Neural progenitor cell (in vitro differentiated cells): ENCODE measurements at regions not wholly inside any gene's neighbourhood (a gene's known extent, or its start where the extent isn't known, plus 50 kb on each side); places are given as distances from the start of the nearest gene placed in this dataset.
A peak's percentile ranks its signal among the peaks of the same experiment; 100 is the strongest.

Experiments
- DNase-seq: peaks from one replicate; pipeline ENCODE4 v3.0.0-alpha.2; 2016; ENCODE audit warnings: low spot score
- H2AFZ ChIP-seq: fragments of 200-600 bp; sonication (generic); replicated peaks from 2 replicates; pipeline ENCODE4 v1.6.1; 2016; ENCODE audit warnings: antibody characterized with exemption
- H3F3A ChIP-seq: fragments of 200-600 bp; sonication (generic); 2 replicates; pipeline ENCODE4 v1.6.1; 2016; ENCODE audit warnings: antibody characterized with exemption, low read depth
- H3K27ac ChIP-seq: fragments of 200-600 bp; sonication (generic); 2 replicates; pipeline ENCODE4 v1.5.1; 2016; ENCODE audit warnings: mild to moderate bottlenecking
- H3K27me3 ChIP-seq: fragments of 200-600 bp; sonication (generic); 2 replicates; pipeline ENCODE4 v1.6.1; 2016; ENCODE audit warnings: mild to moderate bottlenecking, moderate library complexity
- H3K36me3 ChIP-seq: fragments of 200-600 bp; sonication (generic); 2 replicates; pipeline ENCODE4 v1.5.1; 2016
- H3K4me1 ChIP-seq: fragments of 200-600 bp; sonication (generic); 2 replicates; pipeline ENCODE4 v1.6.1; 2016; ENCODE audit warnings: mixed run types
- H3K4me2 ChIP-seq: fragments of 200-600 bp; sonication (generic); 2 replicates; pipeline ENCODE4 v1.6.1; 2016
- H3K4me3 ChIP-seq: fragments of 200-600 bp; sonication (generic); 2 replicates; pipeline ENCODE4 v1.5.1; 2016
- H3K79me2 ChIP-seq: fragments of 200-600 bp; sonication (generic); 2 replicates; pipeline ENCODE4 v1.6.1; 2016; ENCODE audit warnings: low read depth
- H3K9ac ChIP-seq: fragments of 200-600 bp; sonication (generic); 2 replicates; pipeline ENCODE4 v1.6.1; 2016
- H3K9me3 ChIP-seq: fragments of 200-600 bp; sonication (generic); 2 replicates; pipeline ENCODE4 v1.5.1; 2016; ENCODE audit warnings: low read depth
- H4K20me1 ChIP-seq: fragments of 200-600 bp; sonication (generic); 2 replicates; pipeline ENCODE4 v1.6.1; 2016; ENCODE audit warnings: low read depth
- H3K27ac Mint-ChIP-seq: 3 replicates; pipeline ENCODE4 v1.8.0; 2021; ENCODE audit warnings: mixed read lengths
- H3K27me3 Mint-ChIP-seq: 2 replicates; pipeline ENCODE4 v1.8.0; 2022; ENCODE audit warnings: low read depth, mild to moderate bottlenecking, inconsistent platforms, moderate library complexity, mixed read lengths; ENCODE audit not compliant: insufficient read depth
- H3K36me3 Mint-ChIP-seq: 3 replicates; pipeline ENCODE4 v1.8.0; 2021; ENCODE audit warnings: mixed read lengths
- H3K4me1 Mint-ChIP-seq: 3 replicates; pipeline ENCODE4 v1.8.0; 2021; ENCODE audit warnings: mixed read lengths
- H3K4me3 Mint-ChIP-seq: 3 replicates; pipeline ENCODE4 v1.8.0; 2021; ENCODE audit warnings: mild to moderate bottlenecking, moderate library complexity, mixed read lengths
- H3K9me3 Mint-ChIP-seq: 3 replicates; pipeline ENCODE4 v1.8.0; 2020; ENCODE audit warnings: mixed read lengths
- EZH2 ChIP-seq: fragments of 200-600 bp; sonication (generic); IDR thresholded peaks from 2 replicates; pipeline ENCODE4 v1.6.1; 2017; ENCODE audit warnings: antibody characterized with exemption, mild to moderate bottlenecking, moderate library complexity
- EZH2phosphoT487 ChIP-seq: fragments of 200-600 bp; sonication (generic); IDR thresholded peaks from 2 replicates; pipeline ENCODE4 v1.6.1; 2017; ENCODE audit warnings: antibody characterized with exemption
- TF ChIP-seq, protein P1 (sequence below): fragments of 200-600 bp; sonication (generic); IDR thresholded peaks from 2 replicates; pipeline ENCODE4 v1.5.1; 2017; ENCODE audit warnings: antibody characterized with exemption, mild to moderate bottlenecking

DNA sequence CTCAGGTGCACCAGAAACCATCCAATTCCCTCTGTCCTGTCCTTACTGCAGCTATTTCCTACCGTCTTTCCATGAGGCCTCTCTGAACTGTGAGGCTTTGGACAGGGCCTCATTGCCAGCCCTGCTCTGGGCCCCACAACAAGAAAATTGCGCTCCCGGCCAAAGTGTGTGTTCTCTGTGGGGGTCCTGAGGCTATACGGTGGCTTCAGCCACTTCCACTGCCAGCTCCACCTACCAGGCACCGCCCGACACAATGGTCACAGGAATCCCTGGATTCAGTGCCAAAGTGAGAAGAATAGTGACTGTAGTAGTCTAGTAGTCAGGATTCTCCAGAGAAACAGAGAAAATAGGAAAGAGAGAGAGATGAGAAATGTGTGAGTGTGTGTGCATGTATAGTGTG lies 140.2 kb downstream of the IRS1 start:
- H3K4me1 Mint-ChIP-seq, result peaks cover 25% of the 10 kb centered on the region

DNA sequence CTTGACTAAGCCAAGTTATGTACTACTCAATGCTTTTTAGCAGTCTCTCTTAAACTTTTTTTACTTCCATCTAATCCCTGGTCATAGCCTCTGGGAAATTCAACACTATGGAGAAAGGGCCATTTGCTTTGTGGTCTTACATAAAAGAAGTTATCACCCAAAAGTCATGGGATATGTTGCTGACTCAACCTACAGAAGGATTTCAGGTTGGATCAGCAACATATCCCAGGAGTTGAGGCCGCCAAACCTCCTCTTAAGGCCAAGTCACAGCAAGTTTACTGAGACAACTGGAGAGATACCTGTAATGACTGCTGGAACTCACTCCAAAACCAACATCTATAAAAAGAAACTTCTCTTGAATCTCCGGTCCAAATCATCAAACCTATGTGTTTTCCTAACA lies 141.1 kb downstream of the IRS1 start:
- Histone ChIP-seq H3K9ac (no peak overlapping the region), H3K9me3 (no peaks in the 10 kb centered on the region), H3K36me3 (no peaks in the 10 kb centered on the region), H4K20me1 (no peaks in the 10 kb centered on the region), H3K4me3 (no peak overlapping the region), H3K4me2 (no peak overlapping the region), H3K27ac (no peak overlapping the region), H3F3A (no peaks in the 10 kb centered on the region), H2AFZ (no peak overlapping the region), H3K27me3 (no peaks in the 10 kb centered on the region), H3K4me1 (no peaks in the 10 kb centered on the region), H3K79me2 (no peaks in the 10 kb centered on the region)
- Mint-ChIP-seq H3K4me1 (peaks cover 25% of the 10 kb centered on the region), H3K27ac (no peak overlapping the region), H3K36me3 (no peaks in the 10 kb centered on the region), H3K4me3 (no peak overlapping the region), H3K9me3 (peaks cover 5% of the 10 kb centered on the region), H3K27me3 (peaks cover 11% of the 10 kb centered on the region)
- no peak for TF ChIP-seq EZH2
- TF ChIP-seq EZH2phosphoT487, result no peak
- TF ChIP-seq, protein P1, sequence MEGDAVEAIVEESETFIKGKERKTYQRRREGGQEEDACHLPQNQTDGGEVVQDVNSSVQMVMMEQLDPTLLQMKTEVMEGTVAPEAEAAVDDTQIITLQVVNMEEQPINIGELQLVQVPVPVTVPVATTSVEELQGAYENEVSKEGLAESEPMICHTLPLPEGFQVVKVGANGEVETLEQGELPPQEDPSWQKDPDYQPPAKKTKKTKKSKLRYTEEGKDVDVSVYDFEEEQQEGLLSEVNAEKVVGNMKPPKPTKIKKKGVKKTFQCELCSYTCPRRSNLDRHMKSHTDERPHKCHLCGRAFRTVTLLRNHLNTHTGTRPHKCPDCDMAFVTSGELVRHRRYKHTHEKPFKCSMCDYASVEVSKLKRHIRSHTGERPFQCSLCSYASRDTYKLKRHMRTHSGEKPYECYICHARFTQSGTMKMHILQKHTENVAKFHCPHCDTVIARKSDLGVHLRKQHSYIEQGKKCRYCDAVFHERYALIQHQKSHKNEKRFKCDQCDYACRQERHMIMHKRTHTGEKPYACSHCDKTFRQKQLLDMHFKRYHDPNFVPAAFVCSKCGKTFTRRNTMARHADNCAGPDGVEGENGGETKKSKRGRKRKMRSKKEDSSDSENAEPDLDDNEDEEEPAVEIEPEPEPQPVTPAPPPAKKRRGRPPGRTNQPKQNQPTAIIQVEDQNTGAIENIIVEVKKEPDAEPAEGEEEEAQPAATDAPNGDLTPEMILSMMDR, result no peak
- DNase-seq, result no peak

More for the DNA sequence above, 140.2 kb downstream of the IRS1 start:
- Histone ChIP-seq H3K9me3 (no peaks in the 10 kb centered on the region), H3K4me2 (no peak overlapping the region), H3K4me1 (no peaks in the 10 kb centered on the region), H3K4me3 (no peak overlapping the region), H3K27me3 (no peaks in the 10 kb centered on the region), H3K9ac (no peak overlapping the region), H3K27ac (no peak overlapping the region), H4K20me1 (no peaks in the 10 kb centered on the region), H3F3A (no peaks in the 10 kb centered on the region), H3K36me3 (no peaks in the 10 kb centered on the region), H2AFZ (no peak overlapping the region), H3K79me2 (no peaks in the 10 kb centered on the region)
- Mint-ChIP-seq H3K36me3 (no peaks in the 10 kb centered on the region), H3K9me3 (peaks cover 5% of the 10 kb centered on the region), H3K4me3 (no peak overlapping the region), H3K27me3 (peaks cover 13% of the 10 kb centered on the region), H3K27ac (peak overlapping the region; percentile 27)
- TF ChIP-seq, protein P1, result no peak
- TF ChIP-seq EZH2 (no peak), EZH2phosphoT487 (no peak)
- DNase-seq, result peak; percentile 4

DNA sequence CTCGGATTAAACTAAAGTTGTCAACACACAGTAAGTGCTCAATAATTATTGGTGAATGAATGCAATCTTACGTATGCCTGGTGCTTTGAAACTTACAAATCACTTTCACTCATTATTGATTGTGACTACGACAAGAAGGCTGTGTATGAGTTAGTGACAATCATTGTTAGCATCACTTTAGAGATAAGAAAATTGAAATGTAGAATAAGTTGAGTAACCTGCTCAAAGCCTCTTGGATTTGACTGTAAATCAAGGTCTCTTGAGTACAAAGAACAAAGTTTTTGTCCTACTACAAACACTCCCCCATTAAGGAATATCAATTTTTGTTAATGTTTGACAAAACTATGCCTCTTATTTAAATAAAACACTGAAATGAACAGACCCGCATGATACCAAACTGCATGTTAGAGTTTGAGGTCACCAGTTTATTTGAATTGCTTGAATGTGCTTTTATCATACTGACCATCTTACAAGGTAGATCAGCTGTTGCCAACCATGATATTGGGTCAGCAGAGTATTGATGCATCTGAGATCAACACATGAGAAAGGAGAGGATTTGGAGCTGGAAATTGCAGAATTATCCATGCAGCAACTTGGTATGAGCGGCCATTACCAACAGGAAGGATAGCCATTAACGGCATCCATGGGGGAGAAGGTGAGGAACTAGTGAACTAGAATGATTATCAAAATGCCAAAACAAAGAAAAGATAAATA lies 142.1 kb downstream of the IRS1 start:
- H2AFZ ChIP-seq, result no peak overlapping the region
- H3K9me3 Mint-ChIP-seq, result peaks cover 5% of the 10 kb centered on the region
- H3K27ac Mint-ChIP-seq, result no peak overlapping the region

More for the DNA sequence above, 142.1 kb downstream of the IRS1 start:
- Mint-ChIP-seq H3K4me1 (peaks cover 25% of the 10 kb centered on the region), H3K36me3 (no peaks in the 10 kb centered on the region), H3K27me3 (peaks cover 12% of the 10 kb centered on the region), H3K4me3 (no peak overlapping the region)
- Histone ChIP-seq H3K9ac (no peak overlapping the region), H3K4me3 (no peak overlapping the region), H3K4me2 (no peak overlapping the region), H3K79me2 (no peaks in the 10 kb centered on the region), H3K27ac (no peak overlapping the region), H3K36me3 (no peaks in the 10 kb centered on the region), H3K27me3 (no peaks in the 10 kb centered on the region), H3K9me3 (no peaks in the 10 kb centered on the region), H3F3A (no peaks in the 10 kb centered on the region), H3K4me1 (no peaks in the 10 kb centered on the region), H4K20me1 (no peaks in the 10 kb centered on the region)
- DNase-seq, result no peak
- TF ChIP-seq EZH2 (no peak), EZH2phosphoT487 (no peak)
- TF ChIP-seq, protein P1, result no peak
